ENCODE measurements at regions not wholly inside any gene's neighbourhood (a gene's known extent, or its start where the extent isn't known, plus 50 kb on each side); places are given as distances from the start of the nearest gene placed in this dataset.

GRCh38 chr18:77512152-77512551 lies 262.5 kb downstream of the GALR1 start:
- H3K36me3 Mint-ChIP-seq (ENCODE audit: low read depth) = no peaks in the 10 kb centered on the region
- ATAC-seq = no peak
- H3K27ac Mint-ChIP-seq = no peak overlapping the region
- no peaks in the 10 kb centered on the region for H3K9me3 Mint-ChIP-seq (ENCODE audit: insufficient read depth)
- CTCF ChIA-PET = no interaction called here
- no peak overlapping the region for H3K4me3 Mint-ChIP-seq
- POLR2A ChIA-PET = no interaction called here
- DNase-seq = no peak
- no peaks in the 10 kb centered on the region for H3K4me1 Mint-ChIP-seq (ENCODE audit: low read depth)
- no peaks in the 10 kb centered on the region for H3K27me3 Mint-ChIP-seq (ENCODE audit: low read depth)

DNA sequence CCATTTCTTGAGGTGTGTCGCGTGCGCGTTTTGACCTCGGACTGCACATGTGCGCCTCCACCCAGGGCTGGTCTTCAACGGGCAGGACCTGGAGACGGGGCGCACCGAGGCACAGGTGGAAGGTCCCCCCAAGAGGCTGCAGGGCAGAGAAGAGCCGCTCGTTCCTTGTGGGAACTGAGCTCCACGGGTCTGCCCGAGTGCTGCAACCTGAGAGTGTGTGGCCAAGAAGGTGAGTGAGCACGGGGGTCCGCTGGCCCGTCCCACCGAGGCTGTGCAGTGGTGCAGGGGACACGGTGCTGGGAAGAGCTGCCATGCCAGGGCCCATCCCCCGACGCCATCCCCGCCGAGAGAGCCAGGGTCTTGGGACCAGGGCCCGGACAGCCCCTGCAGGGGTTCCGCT lies 268.3 kb downstream of the GALR1 start:
- DNase-seq (no peak), ATAC-seq (no peak)
- no peaks in the 10 kb centered on the region for H3K9me3 Mint-ChIP-seq (ENCODE audit: insufficient read depth)
- CTCF ChIA-PET = no interaction called here
- POLR2A ChIA-PET = no interaction called here
- H3K4me3 Mint-ChIP-seq = no peak overlapping the region
- no peaks in the 10 kb centered on the region for H3K36me3 Mint-ChIP-seq (ENCODE audit: low read depth)
- H3K27ac Mint-ChIP-seq = no peak overlapping the region
- no peaks in the 10 kb centered on the region for H3K27me3 Mint-ChIP-seq (ENCODE audit: low read depth)
- H3K4me1 Mint-ChIP-seq (ENCODE audit: low read depth) = no peaks in the 10 kb centered on the region

GRCh38 chr18:77520767-77521166 lies 271.1 kb downstream of the GALR1 start:
- no peak for DNase-seq
- Mint-ChIP-seq H3K4me3 (no peak overlapping the region), H3K27me3 (ENCODE audit: low read depth) (no peaks in the 10 kb centered on the region), H3K4me1 (ENCODE audit: low read depth) (no peaks in the 10 kb centered on the region), H3K9me3 (ENCODE audit: insufficient read depth) (no peaks in the 10 kb centered on the region), H3K36me3 (ENCODE audit: low read depth) (no peaks in the 10 kb centered on the region), H3K27ac (no peak overlapping the region)
- CTCF ChIA-PET = no interaction called here
- no peak for ATAC-seq
- POLR2A ChIA-PET = no interaction called here

DNA sequence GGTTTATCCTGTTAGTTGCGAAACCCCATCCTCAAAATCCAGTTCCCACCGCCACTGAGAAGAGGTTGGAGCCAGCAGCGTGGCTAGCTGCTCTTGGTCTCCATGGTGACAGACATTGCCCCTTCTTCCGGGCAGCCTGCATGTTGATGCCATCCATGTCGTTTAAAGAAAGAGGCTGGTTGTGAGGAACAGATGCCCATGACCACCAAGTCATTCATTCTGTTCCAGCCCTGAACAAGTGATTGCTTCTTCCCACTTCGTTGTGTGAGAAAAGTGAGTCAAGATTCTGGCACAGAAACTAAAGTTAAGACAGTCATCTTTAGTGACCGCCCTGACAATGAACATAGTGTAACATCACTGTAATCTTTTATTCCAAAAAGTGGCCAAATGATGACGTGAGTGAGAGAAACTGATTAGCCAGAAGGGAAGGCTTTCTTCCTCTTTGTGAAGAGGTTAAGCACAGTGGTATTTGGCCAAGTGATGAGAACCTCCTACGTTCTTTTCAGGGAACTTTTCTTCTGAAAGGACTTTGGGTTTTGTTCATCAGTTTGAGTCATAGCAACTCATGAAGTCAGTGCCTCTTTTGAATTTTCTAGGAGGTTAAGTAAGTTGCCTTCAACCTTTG lies 272.5 kb downstream of the GALR1 start:
- Mint-ChIP-seq H3K9me3 (ENCODE audit: insufficient read depth) (no peaks in the 10 kb centered on the region), H3K27me3 (ENCODE audit: low read depth) (no peaks in the 10 kb centered on the region), H3K4me3 (no peak overlapping the region), H3K27ac (no peak overlapping the region), H3K4me1 (ENCODE audit: low read depth) (no peaks in the 10 kb centered on the region), H3K36me3 (ENCODE audit: low read depth) (no peaks in the 10 kb centered on the region)
- CTCF ChIA-PET = no interaction called here
- DNase-seq (no peak), ATAC-seq (no peak)
- POLR2A ChIA-PET = no interaction called here

- H3K4me1 Mint-ChIP-seq (ENCODE audit: low read depth) = no peaks in the 10 kb centered on the region
- ATAC-seq = no peak
- DNase-seq = no peak
- CTCF ChIA-PET = no interaction called here
- POLR2A ChIA-PET = no interaction called here
- no peak overlapping the region for H3K4me3 Mint-ChIP-seq
- H3K27ac Mint-ChIP-seq = no peak overlapping the region
- peaks cover 5% of the 10 kb centered on the region for H3K9me3 Mint-ChIP-seq (ENCODE audit: insufficient read depth)
- no peaks in the 10 kb centered on the region for H3K27me3 Mint-ChIP-seq (ENCODE audit: low read depth)
- H3K36me3 Mint-ChIP-seq (ENCODE audit: low read depth) = no peaks in the 10 kb centered on the region
Observed at GRCh38 chr18:77524909-77525308, 275.3 kb downstream of the GALR1 start.

GRCh38 chr18:77526962-77527361 lies 277.3 kb downstream of the GALR1 start:
- POLR2A ChIA-PET = no interaction called here
- DNase-seq (no peak), ATAC-seq (no peak)
- Mint-ChIP-seq H3K4me1 (ENCODE audit: low read depth) (no peaks in the 10 kb centered on the region), H3K27me3 (ENCODE audit: low read depth) (no peaks in the 10 kb centered on the region), H3K27ac (no peak overlapping the region), H3K9me3 (ENCODE audit: insufficient read depth) (peaks cover 5% of the 10 kb centered on the region), H3K36me3 (ENCODE audit: low read depth) (no peaks in the 10 kb centered on the region), H3K4me3 (no peak overlapping the region)
- CTCF ChIA-PET = no interaction called here

- no peak for ATAC-seq
- no peaks in the 10 kb centered on the region for H3K4me1 Mint-ChIP-seq (ENCODE audit: low read depth)
- H3K4me3 Mint-ChIP-seq = no peak overlapping the region
- no peak overlapping the region for H3K27ac Mint-ChIP-seq
- no peak for DNase-seq
- ChIA-PET POLR2A (no interaction called here), CTCF (no interaction called here)
- H3K36me3 Mint-ChIP-seq (ENCODE audit: low read depth) = no peaks in the 10 kb centered on the region
- peaks cover 5% of the 10 kb centered on the region for H3K9me3 Mint-ChIP-seq (ENCODE audit: insufficient read depth)
- H3K27me3 Mint-ChIP-seq (ENCODE audit: low read depth) = no peaks in the 10 kb centered on the region
Observed at GRCh38 chr18:77528872-77529271, 279.2 kb downstream of the GALR1 start.

- no peak overlapping the region for H3K27ac Mint-ChIP-seq
- peaks cover 5% of the 10 kb centered on the region for H3K9me3 Mint-ChIP-seq (ENCODE audit: insufficient read depth)
- H3K4me3 Mint-ChIP-seq = no peak overlapping the region
- ATAC-seq (no peak), DNase-seq (no peak)
- H3K36me3 Mint-ChIP-seq (ENCODE audit: low read depth) = no peaks in the 10 kb centered on the region
- H3K4me1 Mint-ChIP-seq (ENCODE audit: low read depth) = no peaks in the 10 kb centered on the region
- ChIA-PET POLR2A (no interaction called here), CTCF (no interaction called here)
- H3K27me3 Mint-ChIP-seq (ENCODE audit: low read depth) = no peaks in the 10 kb centered on the region
Observed at GRCh38 chr18:77529492-77530176, 280.0 kb downstream of the GALR1 start.

DNA sequence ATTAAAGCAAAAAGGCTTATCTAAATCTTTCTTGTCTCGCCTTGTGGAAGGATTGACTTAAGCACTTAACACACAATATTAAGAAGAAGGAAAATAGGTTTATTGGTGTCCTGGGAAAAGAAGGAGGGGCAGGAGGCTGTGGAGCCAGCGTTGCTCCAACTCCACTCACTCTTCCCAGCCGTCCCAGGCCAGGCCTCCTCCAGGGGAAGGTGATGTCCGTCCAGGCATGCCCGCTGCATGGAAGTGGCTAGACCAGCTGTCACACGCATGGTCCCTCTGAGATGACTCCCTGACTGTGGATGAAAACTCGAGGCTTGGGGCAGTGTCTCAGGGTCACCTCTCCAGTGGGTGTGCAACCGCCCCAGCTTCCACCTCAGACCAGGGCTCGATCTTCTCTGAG lies 281.1 kb downstream of the GALR1 start:
- no peak overlapping the region for H3K4me3 Mint-ChIP-seq
- no peaks in the 10 kb centered on the region for H3K36me3 Mint-ChIP-seq (ENCODE audit: low read depth)
- DNase-seq = no peak
- ATAC-seq = no peak
- CTCF ChIA-PET = interaction anchor here (0.7 kb wide), 1 partner anchor 1564 kb away, joined by 3 read pairs; no protein-coding TSS in a partner anchor
- H3K27me3 Mint-ChIP-seq (ENCODE audit: low read depth) = no peaks in the 10 kb centered on the region
- no peak overlapping the region for H3K27ac Mint-ChIP-seq
- no peaks in the 10 kb centered on the region for H3K4me1 Mint-ChIP-seq (ENCODE audit: low read depth)
- POLR2A ChIA-PET = no interaction called here
- peaks cover 5% of the 10 kb centered on the region for H3K9me3 Mint-ChIP-seq (ENCODE audit: insufficient read depth)

DNA sequence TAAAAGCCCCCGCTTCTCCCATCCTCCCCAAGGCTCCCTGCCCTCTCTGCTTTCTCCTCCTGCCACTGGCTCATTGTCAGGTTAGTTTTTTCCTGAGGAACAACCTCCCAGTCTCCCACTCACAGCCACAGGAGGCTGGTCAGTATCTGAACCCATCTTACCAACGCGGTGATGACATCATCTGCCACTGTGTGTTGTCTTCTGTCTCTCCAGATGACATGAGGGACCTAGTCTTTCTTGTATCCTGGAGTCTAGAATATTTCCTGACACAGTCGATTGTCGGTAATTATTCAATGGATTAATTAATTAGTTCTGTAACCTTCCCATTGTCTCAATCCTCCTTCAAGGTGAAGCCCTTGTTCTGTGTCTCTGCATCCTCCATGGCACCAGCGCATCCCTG lies 290.2 kb downstream of the GALR1 start:
- H3K27me3 Mint-ChIP-seq (ENCODE audit: low read depth) = no peaks in the 10 kb centered on the region
- H3K9me3 Mint-ChIP-seq (ENCODE audit: insufficient read depth) = peaks cover 4% of the 10 kb centered on the region
- ChIA-PET CTCF (no interaction called here), POLR2A (no interaction called here)
- H3K36me3 Mint-ChIP-seq (ENCODE audit: low read depth) = no peaks in the 10 kb centered on the region
- ATAC-seq (no peak), DNase-seq (no peak)
- no peak overlapping the region for H3K4me3 Mint-ChIP-seq
- H3K4me1 Mint-ChIP-seq (ENCODE audit: low read depth) = no peaks in the 10 kb centered on the region
- no peak overlapping the region for H3K27ac Mint-ChIP-seq

DNA sequence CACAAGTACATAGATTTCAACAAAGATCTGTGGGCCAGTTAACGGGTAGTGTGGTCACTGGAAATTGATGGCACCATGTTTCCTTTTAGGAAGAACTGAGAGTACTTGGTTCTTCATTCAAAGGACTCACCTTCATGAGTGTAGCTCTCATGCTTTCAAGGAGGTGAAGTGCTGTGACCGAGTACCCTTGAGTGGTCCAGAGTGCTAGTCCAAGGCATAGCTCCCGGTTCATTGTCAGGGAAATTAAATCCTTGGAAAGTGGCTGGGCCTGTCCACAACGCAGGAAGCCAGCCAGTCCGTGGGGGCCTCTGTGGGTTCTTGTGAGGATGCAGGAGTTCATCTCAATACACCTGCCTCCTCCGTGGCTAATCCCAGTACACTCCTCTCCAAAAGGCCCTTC lies 295.1 kb downstream of the GALR1 start:
- ChIA-PET CTCF (no interaction called here), POLR2A (no interaction called here)
- ATAC-seq (no peak), DNase-seq (no peak)
- Mint-ChIP-seq H3K4me1 (ENCODE audit: low read depth) (no peaks in the 10 kb centered on the region), H3K27me3 (ENCODE audit: low read depth) (no peaks in the 10 kb centered on the region), H3K4me3 (no peak overlapping the region), H3K27ac (no peak overlapping the region), H3K9me3 (ENCODE audit: insufficient read depth) (peaks cover 4% of the 10 kb centered on the region), H3K36me3 (ENCODE audit: low read depth) (no peaks in the 10 kb centered on the region)

DNA sequence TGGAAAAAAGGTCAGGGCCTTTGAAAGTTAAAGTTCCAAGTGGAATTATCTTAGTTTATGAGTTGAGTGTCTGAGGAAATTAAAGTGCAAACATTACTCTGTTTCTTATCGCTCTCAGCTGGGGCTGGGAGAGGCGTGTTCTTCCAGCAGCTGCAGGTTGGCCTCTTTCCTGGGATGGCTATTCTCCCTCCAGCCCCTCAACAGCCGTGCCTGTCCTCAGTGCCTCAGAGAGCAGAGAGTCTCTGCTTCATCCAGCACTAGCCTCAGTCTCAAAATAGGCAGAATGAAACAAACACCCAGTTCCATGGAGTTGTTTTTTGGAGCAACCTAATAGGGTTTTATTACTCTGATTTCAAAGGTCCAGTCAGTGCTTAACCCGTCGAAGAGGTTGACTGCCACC lies 298.1 kb downstream of the GALR1 start:
- no peaks in the 10 kb centered on the region for H3K36me3 Mint-ChIP-seq (ENCODE audit: low read depth)
- no peaks in the 10 kb centered on the region for H3K9me3 Mint-ChIP-seq (ENCODE audit: insufficient read depth)
- no peak overlapping the region for H3K27ac Mint-ChIP-seq
- CTCF ChIA-PET = no interaction called here
- DNase-seq (no peak), ATAC-seq (no peak)
- POLR2A ChIA-PET = no interaction called here
- no peaks in the 10 kb centered on the region for H3K27me3 Mint-ChIP-seq (ENCODE audit: low read depth)
- no peak overlapping the region for H3K4me3 Mint-ChIP-seq
- H3K4me1 Mint-ChIP-seq (ENCODE audit: low read depth) = no peaks in the 10 kb centered on the region

- no peaks in the 10 kb centered on the region for H3K36me3 Mint-ChIP-seq (ENCODE audit: low read depth)
- no peak for ATAC-seq
- H3K27ac Mint-ChIP-seq = no peak overlapping the region
- H3K27me3 Mint-ChIP-seq (ENCODE audit: low read depth) = no peaks in the 10 kb centered on the region
- POLR2A ChIA-PET = no interaction called here
- CTCF ChIA-PET = no interaction called here
- H3K9me3 Mint-ChIP-seq (ENCODE audit: insufficient read depth) = no peaks in the 10 kb centered on the region
- DNase-seq = no peak
- H3K4me3 Mint-ChIP-seq = no peak overlapping the region
- H3K4me1 Mint-ChIP-seq (ENCODE audit: low read depth) = no peaks in the 10 kb centered on the region
Observed at GRCh38 chr18:77548790-77549420, 299.3 kb downstream of the GALR1 start.

Data from activated CD8-positive, alpha-beta T cell treated with anti-CD3 and anti-CD28 coated beads, Interleukin-2, amount 10 ng/mL, durations not matched to agents 7 days and 5 days (primary cell).